ENCODE measurements at regions not wholly inside any gene's neighbourhood (a gene's known extent, or its start where the extent isn't known, plus 50 kb on each side); places are given as distances from the start of the nearest gene placed in this dataset. TPM values are rescaled to one million over a fixed set of nuclear protein-coding genes. Genes with fewer than 3 reads are reported as not detected.

Small RNAs in the stretch of these regions (small RNA-seq; reads per million reads assigned to genes)
- gene AL161629.2 (not detected), gene MIR4290 (not detected)

All from Karpas-422 (cell line).